Astrocyte (in vitro differentiated cells and primary cell): ENCODE measurements at regions not wholly inside any gene's neighbourhood (a gene's known extent, or its start where the extent isn't known, plus 50 kb on each side); places are given as distances from the start of the nearest gene placed in this dataset.

Experiments
- CTCF ChIP-seq: IDR thresholded peaks from 2 replicates; pipeline ENCODE4 v1.5.1; 2011; ENCODE audit warnings: low read depth, mild to moderate bottlenecking, inconsistent platforms, low read length, moderate library complexity; ENCODE audit not compliant: insufficient read depth
- EZH2 ChIP-seq: IDR thresholded peaks from 2 replicates; pipeline ENCODE4 v1.6.1; 2012; ENCODE audit warnings: mild to moderate bottlenecking, low read length, inconsistent platforms; ENCODE audit not compliant: insufficient read depth

- TF ChIP-seq CTCF (no peak), EZH2 (no peak)
Observed at GRCh38 chr4:156633847-156634246, 337.8 kb downstream of the PDGFC start.
